HG03064 (cell line): ENCODE measurements at regions not wholly inside any gene's neighbourhood (a gene's known extent, or its start where the extent isn't known, plus 50 kb on each side); places are given as distances from the start of the nearest gene placed in this dataset.

ENCODE experiments used
- ATAC-seq: cut with Tn5 transposase; IDR thresholded peaks from one replicate; pipeline ENCODE4 v1.9.1; 2021; ENCODE audit warnings: low read depth; ENCODE audit not compliant: unreplicated experiment

DNA sequence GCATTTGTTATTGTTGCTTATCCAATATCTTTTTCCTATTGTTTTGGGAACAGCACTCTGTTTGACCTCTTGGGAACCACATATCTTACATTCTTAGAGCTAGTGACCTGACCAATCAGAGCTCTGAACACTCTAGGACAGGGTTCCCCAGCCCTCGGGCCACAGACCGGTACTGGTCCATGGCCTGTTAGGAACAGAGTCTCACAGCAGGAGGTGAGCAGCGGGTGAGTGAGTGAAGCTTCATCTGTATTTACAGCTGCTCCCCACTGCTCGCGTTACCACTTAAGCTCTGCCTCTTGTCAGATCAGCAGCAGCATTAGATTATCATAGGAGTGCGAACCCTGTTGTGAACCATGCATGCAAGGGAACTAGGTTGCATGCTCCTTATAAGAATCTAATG is 226.0 kb upstream of the TSHZ2 start:
- no peak for ATAC-seq

DNA sequence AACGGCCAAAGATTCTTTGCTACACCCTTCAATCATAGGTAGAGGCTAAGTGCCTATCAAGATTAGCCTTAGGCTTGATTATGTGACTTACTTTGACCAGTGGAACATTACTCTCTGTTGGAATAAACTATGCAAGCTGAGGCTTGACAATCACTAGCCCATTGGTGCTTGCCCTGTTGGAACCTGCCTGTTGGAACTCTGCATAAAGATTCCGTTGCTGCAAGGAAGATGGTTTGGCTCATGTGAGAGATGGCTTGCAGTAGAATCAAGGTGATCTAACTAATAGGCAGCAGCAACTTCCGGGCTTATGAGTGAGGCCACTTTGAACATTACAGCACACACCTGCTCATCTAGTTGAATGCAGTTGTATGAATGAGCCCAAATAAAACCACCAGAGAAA is 227.7 kb upstream of the TSHZ2 start:
- ATAC-seq: no peak

DNA sequence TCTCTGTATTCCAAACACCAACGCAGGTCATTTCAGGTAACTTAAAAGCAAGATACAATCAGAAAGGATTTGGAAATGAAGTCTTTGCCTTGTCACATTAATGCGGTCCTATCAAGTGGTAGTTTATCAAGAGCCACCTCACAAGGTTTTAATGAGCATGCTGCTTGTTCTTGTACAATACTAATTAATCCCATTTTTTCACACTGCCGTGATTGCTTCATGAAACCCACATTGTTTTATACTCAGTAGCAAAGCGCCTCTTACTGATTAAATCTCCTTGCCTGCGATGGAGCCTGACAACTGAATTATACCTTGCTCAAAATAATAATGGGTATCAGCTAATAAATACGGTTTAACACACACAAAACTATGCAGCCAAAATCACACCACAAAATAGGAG is 234.1 kb upstream of the TSHZ2 start:
- ATAC-seq: no peak

DNA sequence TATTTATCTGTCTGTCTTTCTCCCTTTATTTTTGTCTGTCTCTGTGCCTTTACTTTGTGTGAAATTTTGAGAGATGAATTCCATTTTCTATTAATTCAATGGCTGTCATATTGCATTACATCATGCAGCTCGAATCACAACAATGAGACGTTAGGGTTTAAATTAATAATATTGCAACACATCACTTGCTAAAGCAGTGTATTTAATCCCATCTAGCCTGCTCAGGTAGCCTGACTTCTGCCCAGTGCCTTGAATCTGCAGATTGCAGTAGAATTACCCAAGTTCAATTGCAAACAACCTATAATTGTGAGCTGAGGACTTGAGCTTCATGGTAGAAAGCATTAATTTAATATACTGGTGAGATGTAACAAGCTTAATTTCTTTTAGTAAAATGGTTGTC is 235.7 kb upstream of the TSHZ2 start:
- no peak for ATAC-seq

DNA sequence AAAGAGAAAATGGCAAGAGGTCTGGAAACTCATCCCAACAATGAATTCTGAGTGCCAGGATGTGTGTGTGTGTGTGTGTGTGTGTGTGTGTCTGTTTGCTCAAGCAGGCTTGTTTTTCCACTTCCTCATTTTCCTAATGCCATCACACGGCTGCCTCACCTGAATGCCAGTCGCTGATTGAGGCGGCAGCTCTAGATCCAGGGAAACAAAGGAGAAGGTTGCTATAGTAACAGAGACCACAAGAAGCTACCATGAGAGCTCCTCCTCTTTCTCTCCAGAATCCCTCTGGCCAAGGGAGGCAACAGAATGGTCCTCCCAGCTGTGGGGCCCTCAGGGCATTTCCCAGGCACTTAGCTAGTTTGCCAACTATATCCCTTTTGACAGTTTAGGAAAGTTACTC is 241.1 kb upstream of the TSHZ2 start:
- ATAC-seq: no peak

DNA sequence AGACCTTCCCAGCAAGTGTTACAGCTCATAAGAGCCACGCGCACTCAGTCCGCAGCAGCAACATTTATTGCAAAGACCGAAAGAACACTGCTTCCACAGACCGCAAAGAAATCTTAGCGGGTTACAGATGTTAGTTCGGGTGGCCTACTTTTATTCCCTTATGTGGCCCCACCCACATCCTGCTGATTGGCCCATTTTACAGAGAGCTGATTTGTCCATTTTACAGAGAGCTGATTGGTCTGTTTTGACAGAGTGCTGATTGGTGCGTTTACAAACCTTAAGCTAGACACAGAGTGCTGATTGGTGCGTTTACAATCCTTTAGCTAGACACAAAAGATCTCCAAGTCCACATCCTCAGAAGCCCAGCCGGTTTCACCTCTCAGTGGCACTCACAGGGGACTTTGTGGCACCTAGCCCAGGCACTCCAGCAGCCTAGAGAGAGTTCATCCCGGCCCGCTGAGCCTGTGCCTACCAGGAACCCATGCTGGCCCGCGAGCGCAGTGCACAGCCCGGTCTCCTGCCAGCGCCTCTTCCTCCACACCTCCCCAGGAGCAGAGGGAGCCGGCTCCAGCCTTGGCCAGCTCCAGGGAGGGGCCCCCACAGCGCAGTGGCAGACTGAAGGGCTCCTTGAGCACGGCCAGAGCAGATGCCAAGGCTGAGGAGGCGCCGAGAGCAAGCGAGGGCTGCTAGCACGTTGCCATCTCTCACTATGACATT is 244.3 kb upstream of the TSHZ2 start:
- no peak for ATAC-seq

DNA sequence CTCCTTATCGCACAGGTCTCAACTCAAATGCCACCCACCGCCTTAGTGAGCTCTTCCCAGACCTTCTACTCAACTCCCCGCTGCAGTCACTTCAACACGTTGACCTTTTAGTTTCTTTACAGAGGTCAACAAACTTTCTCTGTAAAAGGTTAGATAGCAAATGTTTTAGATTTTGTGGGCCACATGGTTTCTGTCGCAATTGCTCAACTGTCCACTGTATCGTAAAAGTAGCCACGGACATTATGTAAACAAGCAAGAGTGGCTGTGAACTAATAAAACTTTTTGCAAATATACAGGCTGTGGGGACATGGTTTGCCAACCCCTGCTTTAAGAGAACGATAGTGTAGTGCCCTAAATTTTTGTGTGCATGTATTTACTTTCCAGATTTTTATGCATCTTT is 247.6 kb upstream of the TSHZ2 start:
- no peak for ATAC-seq

DNA sequence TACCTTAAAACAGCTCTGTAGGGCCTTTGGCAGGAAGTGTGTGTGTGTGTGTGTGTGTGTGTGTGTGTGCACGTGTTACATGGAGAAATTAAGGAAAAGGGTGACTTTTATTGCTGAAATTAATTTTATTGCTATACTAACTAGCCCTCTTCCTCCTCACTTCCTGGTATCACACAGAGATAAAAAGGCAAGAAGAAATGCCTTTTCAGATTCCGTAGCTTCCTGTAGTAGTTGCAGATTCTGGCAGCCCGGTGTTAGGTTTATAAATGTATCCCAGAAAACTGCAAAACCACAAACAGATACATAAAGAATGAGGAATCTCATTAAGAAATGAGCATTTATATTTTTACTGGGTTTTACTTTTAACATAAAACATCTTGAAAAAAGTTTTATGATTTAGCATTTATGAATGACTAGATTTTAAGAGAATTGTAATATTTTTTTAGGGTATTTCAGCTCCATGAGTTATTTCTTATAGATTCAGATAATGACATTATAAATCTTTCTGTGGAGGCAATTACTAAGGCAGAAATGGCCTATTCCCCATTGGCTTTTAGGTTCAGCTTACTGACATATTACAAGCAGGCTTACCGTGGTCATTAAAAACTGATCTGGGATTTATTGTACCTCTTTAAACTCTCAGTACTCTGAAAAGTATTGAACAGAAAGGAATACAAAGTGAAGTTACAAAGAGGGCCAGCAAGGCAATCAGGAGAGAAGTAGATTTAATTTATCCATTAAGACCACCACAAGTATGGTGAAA is 249.1 kb upstream of the TSHZ2 start:
- no peak for ATAC-seq

DNA sequence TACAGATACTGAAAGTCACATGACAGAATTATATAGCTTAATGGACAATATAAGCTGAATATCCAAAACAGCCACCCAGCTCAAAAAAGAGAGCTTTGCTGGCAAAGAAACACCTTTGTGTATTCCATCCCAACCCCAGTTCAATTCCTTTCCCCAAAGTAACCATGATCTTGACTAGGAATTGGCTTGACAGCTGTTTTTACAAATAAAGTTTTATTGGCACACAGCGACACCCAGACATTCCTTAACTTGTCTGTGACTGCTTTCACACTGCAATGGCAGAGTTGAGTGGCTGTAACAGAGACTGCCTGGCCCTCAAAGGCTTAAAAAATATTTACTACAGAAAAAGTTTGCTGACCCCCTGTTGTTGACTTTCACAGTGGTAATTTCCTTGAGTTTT is 264.0 kb upstream of the TSHZ2 start:
- ATAC-seq: no peak

DNA sequence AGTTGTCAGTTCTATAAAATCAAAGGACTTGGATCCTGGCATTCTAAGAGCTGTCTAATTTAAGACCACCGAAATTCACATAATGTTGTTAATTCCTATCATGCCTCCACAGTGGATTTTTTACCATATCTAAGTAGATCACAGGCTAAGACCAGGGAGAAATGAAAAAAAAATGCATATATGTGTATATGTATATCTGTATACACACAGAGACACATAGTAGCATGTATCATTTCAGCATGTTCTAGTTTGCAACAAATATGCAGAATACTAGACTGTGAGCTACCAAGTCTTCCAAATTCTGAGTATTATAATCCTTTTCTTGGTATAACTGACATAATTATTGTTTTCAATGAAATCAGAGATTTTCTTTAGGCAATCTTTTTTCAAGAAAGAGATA is 267.6 kb upstream of the TSHZ2 start:
- no peak for ATAC-seq

DNA sequence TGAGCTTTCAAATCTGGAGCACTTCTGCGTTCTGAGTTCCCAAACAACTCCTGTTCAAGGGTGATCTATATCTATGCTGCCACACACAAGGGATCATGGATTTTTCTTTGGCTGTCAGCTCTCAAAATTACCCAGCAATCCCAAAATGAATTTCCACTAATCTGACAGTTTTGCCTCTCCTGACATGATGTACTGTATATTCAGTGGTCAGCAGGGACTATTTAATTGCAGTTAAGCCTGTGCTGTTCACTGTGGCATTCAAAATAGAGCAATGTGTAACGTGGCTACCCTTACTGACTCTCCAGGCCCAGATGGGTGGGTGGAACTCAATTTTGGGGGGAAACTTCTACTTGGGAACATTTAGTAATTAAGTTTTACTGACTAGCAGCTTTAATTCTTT is 283.8 kb upstream of the TSHZ2 start:
- no peak for ATAC-seq

DNA sequence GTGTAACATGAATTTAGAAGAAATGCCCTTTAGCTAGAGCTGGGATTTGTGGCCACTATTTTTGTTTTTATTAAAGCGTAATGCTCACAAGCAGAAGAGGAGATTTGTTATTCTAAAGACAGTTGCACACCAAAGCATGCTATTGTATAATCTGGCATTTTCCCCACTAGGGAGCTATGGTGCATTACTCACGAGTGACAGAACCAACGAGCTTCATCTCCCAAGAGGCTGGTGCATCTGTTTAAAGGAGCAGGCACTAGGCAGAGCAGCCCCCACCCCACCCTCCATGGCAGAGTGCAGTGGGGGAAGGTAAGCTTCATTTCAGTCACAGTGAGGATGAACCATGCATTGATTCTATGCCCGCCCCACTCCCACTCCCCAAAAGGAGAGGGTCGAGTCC is 287.3 kb upstream of the TSHZ2 start:
- ATAC-seq: no peak

DNA sequence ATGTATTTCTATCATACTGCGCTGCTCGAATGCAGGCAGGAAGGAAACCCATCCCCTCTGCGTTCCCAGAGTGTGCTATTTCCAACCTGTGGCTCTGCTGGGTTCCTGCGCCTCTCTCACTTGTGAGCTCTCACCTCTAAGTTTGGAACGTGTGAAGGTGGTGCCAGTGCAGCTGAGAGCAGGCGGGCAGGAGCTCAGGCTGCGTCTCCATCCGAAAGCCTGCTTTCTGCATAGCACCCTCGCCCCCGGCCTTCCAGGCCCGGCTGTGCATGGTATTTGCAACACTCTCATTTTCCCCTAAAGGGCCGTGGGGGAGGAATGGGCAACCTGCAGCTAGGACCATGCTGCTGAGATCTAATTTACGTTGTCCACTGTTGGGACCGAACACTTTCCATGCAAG is 288.0 kb upstream of the TSHZ2 start:
- ATAC-seq: no peak

DNA sequence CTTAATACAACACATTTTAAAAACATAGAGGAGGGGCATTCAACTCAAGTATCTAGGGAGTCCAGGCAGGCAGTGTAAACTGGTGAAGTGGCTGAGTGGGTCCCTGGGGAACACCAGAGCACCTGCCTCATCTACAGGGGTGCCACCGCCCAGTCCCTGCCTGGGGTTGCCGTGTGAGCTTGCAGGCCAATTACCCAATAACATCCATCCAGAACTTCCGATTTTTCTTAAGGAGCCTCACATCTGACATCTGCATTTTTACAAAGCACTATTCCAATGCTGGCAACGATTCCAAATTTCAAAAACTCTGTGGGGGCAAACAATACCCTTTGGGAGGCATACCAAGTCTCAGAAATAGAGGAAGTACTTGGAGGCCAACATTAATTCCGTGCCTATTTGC is 288.4 kb upstream of the TSHZ2 start:
- ATAC-seq: no peak

DNA sequence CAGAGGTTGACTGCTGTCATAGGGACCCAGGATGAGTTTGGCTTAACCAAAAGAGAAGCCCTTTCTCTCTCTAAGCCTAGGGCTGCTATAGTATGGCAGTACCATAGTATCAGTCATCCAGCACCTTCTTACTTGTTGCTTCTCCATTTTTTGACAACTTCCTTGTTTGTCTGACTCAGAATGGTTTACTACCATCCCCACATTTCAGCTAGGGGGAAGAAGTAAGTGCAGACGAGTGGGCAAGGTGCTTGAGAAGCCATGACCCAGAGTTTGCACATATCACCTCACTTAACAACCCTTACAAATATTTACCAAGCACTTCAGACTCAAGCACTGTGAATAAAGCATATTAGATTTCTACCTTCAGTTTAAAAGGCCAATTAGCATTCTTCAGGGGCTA is 289.9 kb upstream of the TSHZ2 start:
- no peak for ATAC-seq

DNA sequence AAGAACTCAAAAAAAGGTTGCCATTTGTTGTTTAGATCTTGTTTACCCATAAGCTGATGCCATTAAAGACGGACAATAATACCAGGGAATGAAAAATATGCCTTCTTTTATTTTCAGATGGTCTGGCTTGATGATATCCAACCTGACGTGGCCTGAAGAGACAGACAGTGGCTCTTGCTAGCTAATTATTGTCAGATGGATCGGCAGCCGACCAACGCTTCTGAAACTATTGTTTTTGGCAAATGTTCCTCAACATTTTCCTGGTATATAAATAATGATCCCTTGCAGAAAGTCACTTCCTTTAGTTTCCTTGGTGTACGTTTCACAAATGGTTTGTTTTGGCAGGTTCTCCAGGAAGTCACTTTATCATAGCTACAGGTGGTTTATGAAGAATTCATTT is 290.9 kb upstream of the TSHZ2 start:
- ATAC-seq: no peak

DNA sequence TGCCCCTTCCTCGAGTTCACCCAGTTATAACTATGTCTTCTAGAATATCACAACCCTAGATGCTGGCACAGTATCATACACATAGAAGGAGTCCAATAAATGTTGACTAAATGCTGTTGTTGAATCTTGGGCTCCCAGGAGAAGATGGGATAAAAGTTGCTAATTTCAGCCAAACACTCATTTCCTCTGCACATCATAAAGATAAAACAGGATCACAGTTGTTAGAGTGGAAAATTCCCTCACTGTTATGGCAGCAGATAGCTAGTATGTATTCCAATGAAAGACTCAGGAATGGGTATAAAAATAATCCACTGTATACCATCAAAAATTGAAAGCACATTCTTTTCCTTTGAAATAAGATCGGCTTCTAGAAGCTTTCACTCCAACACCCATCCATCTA is 294.9 kb upstream of the TSHZ2 start:
- no peak for ATAC-seq

DNA sequence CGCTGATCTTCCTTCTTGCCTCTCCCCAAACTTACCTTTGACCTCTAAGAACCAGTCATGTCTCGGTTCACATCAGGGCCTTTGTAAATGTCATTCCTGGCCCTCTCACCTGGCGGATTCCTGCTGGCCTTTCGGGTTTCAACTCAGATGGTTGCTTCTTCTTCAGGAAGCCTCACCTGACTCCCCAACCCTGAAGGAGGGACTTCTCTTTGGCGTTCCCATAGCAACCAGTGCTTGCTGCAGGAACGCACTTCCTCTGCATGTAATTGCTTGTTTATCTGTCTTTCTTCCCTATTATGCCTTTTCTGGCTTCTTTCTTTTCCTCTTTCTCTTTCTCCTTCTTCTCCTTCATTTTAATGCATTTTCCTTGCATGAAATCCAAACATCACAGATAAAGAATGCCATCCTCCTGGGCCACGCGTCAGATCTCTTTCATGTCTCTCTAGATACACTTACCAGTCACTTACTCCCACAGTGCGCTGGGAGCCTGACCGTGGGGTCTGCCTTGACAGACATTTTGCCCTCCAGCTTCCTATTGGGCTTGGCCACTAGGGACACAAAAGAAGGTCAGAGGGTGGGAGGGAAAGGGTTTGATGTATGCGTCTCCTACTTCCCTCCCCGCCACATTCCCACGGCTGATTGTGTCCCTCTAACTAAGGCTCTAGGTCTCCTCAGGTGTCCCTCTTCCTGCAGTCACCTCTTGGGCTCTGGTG is 295.7 kb upstream of the TSHZ2 start:
- ATAC-seq: no peak

DNA sequence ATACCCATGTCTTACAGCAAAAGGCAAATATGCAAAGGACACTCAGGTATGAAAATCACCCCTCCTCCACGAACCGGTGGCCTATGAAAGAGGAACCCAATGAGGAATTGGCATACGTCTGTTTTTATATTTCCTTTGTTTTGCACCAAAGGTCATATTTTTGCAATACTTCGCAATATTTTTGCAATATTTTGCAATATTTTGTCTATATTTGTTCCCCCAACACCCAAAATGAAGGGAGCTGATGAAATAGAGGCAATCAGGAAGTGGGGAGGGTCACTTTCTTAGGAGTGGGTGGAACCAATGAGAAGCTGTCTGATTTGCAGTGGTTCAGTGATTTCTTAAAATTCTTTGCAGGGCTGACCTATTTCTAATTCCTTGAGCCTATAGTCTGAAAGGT is 296.8 kb upstream of the TSHZ2 start:
- ATAC-seq: no peak

DNA sequence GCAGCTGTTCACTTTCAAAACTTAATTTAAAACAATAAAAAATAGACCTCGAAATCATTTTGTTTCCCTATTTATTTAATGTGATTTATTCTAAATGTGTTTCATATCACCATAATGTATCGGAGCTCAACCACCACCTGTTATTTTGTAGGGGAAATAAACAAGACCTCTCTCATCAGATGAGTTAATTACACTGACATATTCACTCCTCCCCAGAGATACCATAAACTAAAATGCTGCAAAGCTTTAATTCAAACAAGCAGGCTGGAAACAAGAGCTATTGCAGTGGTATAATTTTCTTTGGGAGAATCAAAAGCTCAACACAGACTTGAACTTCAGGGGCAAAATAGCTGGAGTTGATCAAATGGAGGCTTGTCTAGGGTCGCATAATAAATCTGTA is 303.5 kb upstream of the TSHZ2 start:
- ATAC-seq: no peak

DNA sequence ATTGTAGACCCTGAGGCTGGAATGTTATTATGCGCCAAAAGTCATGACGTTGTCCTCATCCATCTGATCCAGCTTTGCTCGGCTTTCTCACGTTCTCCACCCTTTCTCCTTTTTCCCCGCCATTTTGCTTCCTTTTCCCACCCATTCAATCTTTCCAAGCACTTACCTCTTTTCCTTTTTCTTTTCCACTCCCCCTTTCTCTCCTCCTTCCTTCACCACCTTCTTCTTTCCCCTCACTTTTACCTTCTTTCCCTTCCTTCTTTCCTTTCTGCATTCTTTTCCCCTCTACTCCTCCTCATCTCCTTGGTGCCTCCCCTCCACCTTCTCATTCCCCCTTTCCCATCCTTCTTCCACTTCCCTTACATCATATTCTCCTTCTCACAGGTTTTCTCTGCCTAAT is 304.8 kb upstream of the TSHZ2 start:
- ATAC-seq: no peak

DNA sequence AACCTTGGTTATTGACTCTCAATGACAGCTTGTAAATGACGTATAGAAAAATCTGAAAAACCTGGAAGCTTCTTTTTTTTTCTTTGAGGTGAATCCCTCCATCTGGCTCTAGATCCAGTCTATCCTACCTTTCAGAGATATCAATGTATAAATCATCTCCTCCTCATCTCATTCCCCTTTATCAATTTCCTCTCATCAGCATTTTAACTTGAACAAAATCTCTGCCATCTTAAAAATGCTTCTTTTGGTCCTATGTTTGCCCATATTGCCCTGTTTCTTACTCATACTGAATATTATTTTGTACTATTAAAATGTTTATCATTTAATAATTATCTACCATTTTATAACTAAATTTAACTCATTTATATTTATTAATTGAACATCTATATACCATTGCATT is 306.7 kb upstream of the TSHZ2 start:
- no peak for ATAC-seq
